ENCODE measurements at regions not wholly inside any gene's neighbourhood (a gene's known extent, or its start where the extent isn't known, plus 50 kb on each side); places are given as distances from the start of the nearest gene placed in this dataset.
"Not testable (repeated sequence)": the region's sequence is repeated elsewhere in the genome, so short reads cannot be mapped to it uniquely, and the experiment has no call there.

DNA sequence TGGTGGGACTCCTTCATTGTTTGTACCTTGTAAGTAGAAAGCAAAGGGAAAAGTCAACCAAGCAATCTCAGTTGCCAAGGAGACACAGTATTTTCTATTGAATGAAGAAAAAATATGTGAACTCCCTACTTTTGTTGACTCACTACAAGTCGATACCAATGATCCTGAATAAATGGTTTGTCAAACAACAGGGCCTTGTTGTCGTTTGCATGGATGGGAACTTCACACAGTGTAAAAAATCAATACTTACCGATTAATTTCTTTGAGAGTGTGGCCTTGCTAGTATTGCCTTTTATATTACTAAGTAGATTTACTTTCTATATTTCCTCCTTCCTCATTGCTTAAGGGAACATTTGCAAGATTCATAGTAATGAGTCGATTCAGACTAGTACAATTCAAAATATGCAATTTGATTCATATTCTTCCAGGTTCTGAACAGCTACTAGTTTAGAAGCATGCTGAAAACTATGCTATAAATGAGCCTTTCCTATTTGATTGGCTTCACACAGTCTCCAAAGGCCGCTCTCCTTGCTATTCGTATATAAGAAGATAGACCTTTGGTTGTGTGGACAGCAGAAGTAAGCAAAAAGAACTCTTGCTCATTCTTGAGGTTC, 108.0 kb downstream of the ZNF330 start:
- 40 to 78% methylated on average over 6 of the region's 6 CpGs for WGBS, 2 donors
- TF ChIP-seq, protein P1, sequence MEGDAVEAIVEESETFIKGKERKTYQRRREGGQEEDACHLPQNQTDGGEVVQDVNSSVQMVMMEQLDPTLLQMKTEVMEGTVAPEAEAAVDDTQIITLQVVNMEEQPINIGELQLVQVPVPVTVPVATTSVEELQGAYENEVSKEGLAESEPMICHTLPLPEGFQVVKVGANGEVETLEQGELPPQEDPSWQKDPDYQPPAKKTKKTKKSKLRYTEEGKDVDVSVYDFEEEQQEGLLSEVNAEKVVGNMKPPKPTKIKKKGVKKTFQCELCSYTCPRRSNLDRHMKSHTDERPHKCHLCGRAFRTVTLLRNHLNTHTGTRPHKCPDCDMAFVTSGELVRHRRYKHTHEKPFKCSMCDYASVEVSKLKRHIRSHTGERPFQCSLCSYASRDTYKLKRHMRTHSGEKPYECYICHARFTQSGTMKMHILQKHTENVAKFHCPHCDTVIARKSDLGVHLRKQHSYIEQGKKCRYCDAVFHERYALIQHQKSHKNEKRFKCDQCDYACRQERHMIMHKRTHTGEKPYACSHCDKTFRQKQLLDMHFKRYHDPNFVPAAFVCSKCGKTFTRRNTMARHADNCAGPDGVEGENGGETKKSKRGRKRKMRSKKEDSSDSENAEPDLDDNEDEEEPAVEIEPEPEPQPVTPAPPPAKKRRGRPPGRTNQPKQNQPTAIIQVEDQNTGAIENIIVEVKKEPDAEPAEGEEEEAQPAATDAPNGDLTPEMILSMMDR (IDR thresholded peaks at IDR 0.05) = no peak

DNA sequence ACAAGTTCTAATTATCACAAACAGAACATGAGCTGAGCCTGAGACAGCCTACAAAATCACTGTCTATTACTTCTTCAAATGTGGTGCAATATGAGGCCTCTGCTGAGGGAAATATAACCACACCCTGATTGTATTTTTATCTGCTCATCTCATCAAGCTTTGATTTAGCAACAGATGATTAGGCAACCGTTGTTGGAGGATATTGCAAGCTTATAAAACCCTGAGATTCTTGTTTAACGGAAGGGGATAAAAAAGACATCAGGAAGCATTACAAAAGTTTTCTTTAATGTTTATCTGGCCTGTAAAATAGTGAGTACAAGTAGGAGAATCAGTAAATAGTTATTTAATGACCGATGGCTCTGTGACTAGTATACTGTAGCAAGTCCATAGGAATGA, 108.5 kb downstream of the ZNF330 start:
- peaks cover 0 to 9% (median 5%) of the 10 kb centered on the region in 4 donors for H3K4me1 ChIP-seq
- no peaks in the 10 kb centered on the region for H3K9me3 ChIP-seq
- no peak for DNase-seq
- peak overlapping the region in 1 of 4 donors; percentile 51 for H3K27ac ChIP-seq
- TF ChIP-seq POLR2AphosphoS5 (IDR thresholded peaks at IDR 0.05) (no peak), EP300 (IDR thresholded peaks at IDR 0.05) (no peak)
- WGBS, 2 donors = 4 to 55% methylated on average over 3 of the region's 3 CpGs
- H3K27me3 ChIP-seq = no peaks in the 10 kb centered on the region
- no peaks in the 10 kb centered on the region for H3K36me3 ChIP-seq
- H3K4me3 ChIP-seq = no peak overlapping the region
- intact Hi-C loops (cut with DNase I) = no loop called here

More for the DNA sequence above, 108.0 kb downstream of the ZNF330 start:
- Histone ChIP-seq H3K27me3 (no peaks in the 10 kb centered on the region), H3K9me3 (no peaks in the 10 kb centered on the region), H3K27ac (peak overlapping the region in 1 of 4 donors; percentile 51), H3K4me3 (no peak overlapping the region), H3K4me1 (peaks cover 0 to 6% (median 1%) of the 10 kb centered on the region in 4 donors), H3K36me3 (no peaks in the 10 kb centered on the region)
- intact Hi-C loops (cut with DNase I) = no loop called here
- DNase-seq = no peak

DNA sequence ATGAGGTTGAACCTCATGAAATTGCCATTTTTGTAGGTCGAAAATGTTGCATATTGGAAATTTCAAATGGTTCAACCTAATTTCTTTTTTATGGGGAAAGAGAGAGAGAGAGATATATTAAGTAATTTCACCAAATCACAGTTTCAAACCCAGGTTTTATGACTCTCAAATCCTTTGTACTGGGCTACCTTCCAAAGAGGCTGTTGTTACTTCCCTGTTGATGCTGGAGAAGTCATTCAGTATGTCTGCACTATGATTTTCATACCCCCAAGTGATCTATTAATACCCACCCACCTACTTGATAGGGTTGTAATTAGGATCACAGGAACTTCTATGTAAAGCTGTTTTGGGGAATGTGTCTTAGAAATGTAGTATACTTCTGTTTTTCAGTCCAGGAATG, 109.9 kb downstream of the ZNF330 start:
- Histone ChIP-seq H3K36me3 (no peaks in the 10 kb centered on the region), H3K4me1 (peaks cover 0 to 13% (median 8%) of the 10 kb centered on the region in 4 donors), H3K4me3 (no peak overlapping the region), H3K27me3 (no peaks in the 10 kb centered on the region), H3K27ac (no peak overlapping the region), H3K9me3 (no peaks in the 10 kb centered on the region)
- intact Hi-C loops (cut with DNase I) = loop anchor here (10.0 kb wide), 1 partner anchor 304 kb away; the partner anchor contains the start of gene IL15
- DNase-seq = no peak
- no peak for TF ChIP-seq EP300 (IDR thresholded peaks at IDR 0.05)
- 17 to 67% methylated on average over 1 of the region's 1 CpG for WGBS, 2 donors

DNA sequence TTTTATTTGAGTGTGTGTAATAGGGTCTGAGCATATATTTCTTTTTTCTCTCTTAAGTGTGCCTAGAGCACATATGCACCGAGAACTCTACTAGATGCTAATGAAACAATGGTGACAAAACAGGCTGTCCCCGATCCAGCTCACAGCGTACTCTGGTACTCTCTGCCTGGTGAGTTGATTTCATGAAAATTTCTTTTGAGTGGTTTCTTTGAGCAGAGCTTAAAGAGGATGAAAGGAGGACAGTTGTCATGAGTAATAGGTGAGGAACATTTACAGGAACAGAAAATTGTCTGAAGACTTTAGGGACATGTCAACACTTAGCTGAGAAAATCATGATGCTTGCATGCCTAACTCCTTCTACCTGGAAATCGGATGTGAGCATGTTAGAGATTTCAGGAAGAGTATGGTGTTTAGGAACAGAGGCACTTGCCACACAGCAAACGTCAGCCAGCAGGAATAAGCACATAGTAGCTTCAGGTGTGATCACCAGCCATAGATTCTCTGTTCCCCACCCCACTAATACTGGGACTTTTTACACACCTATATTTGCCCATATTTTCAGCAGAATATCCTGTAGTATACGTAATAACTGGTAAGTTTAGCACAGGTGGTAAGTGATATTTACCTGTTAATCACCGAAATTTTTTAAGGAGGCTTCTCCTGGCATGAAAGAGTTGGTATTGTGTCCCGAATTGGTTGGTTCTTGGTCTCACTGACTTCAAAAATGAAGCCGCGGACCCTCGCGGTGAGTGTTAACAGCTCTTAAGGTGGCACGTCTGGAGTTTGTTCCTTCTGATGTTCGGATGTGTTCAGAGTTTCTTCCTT, 111.1 kb downstream of the ZNF330 start:
- H3K4me3 ChIP-seq = peak overlapping the region in 1 of 4 donors; percentile 52
- WGBS, 2 donors = 86 to 94% methylated on average over 14 of the region's 14 CpGs
- H3K9me3 ChIP-seq = no peaks in the 10 kb centered on the region
- H3K36me3 ChIP-seq = no peaks in the 10 kb centered on the region
- intact Hi-C loops (cut with DNase I) = loop anchor here (10.0 kb wide), 1 partner anchor 303 kb away; the partner anchor contains the start of gene IL15
- H3K4me1 ChIP-seq = peaks cover 0 to 13% (median 8%) of the 10 kb centered on the region in 4 donors
- TF ChIP-seq, protein P1 (IDR thresholded peaks at IDR 0.05) = no peak
- TF ChIP-seq POLR2AphosphoS5 (IDR thresholded peaks at IDR 0.05) (no peak), EP300 (IDR thresholded peaks at IDR 0.05) (no peak), POLR2A (IDR thresholded peaks at IDR 0.05) (no peak)
- H3K27ac ChIP-seq = peak overlapping the region in 3 of 4 donors; percentile 71 to 83 (median 79)
- H3K27me3 ChIP-seq = no peaks in the 10 kb centered on the region
- DNase-seq = no peak

DNA sequence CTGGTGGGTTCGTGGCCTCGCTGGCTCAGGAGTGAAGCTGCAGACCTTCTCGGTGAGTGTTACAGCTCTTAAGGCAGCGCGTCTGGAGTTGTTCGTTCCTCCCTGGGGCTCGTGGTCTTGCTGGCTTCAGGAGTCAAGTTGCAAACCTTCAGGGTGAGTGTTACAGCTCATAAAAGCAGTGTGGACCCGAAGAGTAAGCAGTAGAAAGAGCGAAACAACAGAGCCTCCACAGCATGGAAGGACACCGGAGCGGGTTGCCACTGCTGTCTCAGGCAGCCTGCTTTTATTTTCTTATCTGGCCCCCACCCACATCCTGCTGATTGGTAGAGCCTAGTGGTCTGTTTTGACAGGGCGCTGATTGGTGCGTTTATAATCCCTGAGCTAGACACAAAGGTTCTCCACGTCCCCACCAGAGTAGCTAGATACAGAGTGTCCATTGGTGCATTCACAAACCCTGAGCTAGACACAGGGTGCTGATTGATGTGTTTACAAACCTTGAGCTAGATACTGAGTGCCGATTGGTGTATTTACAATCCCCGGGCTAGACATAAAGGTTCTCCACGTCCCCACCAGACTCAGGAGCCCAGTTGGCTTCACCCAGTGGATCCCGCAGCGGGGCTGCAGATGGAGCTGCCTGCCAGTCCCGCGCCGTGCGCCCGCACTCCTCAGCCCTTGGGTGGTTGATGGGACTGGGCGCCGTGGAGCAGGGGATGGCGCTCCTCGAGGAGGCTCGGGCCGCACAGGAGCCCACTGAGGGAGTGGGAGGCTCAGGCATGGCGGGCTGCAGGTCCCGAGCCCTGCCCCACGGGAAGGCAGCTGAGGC, 111.9 kb downstream of the ZNF330 start:
- not testable (repeated sequence) for H3K36me3 ChIP-seq, H3K27me3 ChIP-seq, H3K9me3 ChIP-seq, DNase-seq
- peak overlapping the region; percentile 70 to 83 (median 75) for H3K27ac ChIP-seq
- 84 to 90% methylated on average over 33 of the region's 33 CpGs for whole genome bisulfite sequencing, 2 donors
- peak overlapping the region; percentile 11 to 52 (median 46) for H3K4me3 ChIP-seq
- H3K4me1 ChIP-seq = peaks cover 0 to 13% (median 8%) of the 10 kb centered on the region in 4 donors
- intact Hi-C loops (cut with DNase I) = loop anchor here (10.0 kb wide), 1 partner anchor 302 kb away; the partner anchor contains the start of gene IL15

DNA sequence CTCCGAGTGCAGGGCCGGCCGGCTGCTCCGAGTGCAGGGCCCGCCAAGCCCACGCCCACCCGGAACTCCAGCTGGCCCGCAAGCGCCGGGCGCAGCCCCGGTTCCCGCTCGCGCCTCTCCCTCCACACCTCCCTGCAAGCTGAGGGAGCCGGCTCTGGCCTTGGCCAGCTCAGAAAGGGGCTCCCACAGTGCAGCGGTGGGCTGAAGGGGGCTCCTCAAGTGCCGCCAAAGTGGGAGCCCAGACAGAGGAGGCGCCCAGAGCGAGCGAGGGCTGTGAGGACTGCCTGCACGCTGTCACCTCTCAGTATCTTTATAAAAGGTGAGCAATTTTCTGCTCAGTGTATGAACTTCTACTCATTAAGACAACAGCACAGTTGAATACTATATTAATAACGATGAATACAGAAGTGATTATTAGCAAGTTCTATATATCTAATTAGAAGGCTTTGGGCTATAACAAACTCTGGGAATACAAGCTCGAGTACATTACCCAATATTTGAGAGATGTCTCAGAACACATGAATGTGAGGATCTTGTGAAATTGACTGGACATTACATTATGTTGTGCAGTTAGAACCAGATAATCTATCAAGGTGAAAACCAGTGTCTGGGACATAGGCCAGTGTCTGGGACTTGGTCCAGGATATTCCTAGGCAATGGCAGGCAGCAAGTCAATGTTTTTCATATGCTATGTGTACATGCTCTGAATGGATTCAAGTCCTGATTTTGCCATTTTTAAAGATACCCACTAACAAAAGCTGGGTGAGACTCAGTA, 112.9 kb downstream of the ZNF330 start:
- DNase-seq = not testable (repeated sequence)
- peak overlapping the region in 3 of 4 donors; percentile 42 to 52 (median 51) for H3K4me3 ChIP-seq
- intact Hi-C loops (cut with DNase I) = loop anchor here (10.0 kb wide), 1 partner anchor 301 kb away; the partner anchor contains the start of gene IL15

More for the DNA sequence above, 112.9 kb downstream of the ZNF330 start:
- WGBS, 2 donors = 16 to 40% methylated on average over 24 of the region's 24 CpGs
- not testable (repeated sequence) for H3K27me3 ChIP-seq, H3K36me3 ChIP-seq, H3K9me3 ChIP-seq
- H3K4me1 ChIP-seq = peaks cover 0 to 13% (median 8%) of the 10 kb centered on the region in 4 donors
- peak overlapping the region; percentile 70 to 83 (median 75) for H3K27ac ChIP-seq
